ENCODE measurements at regions not wholly inside any gene's neighbourhood (a gene's known extent, or its start where the extent isn't known, plus 50 kb on each side); places are given as distances from the start of the nearest gene placed in this dataset.

- no peak for DNase-seq (ENCODE audit: low read depth)
- TF ChIP-seq CTCF (IDR thresholded peaks at IDR 0.05; ENCODE audit: control insufficient read depth, insufficient read depth, low read depth, low read length, missing control alignments): no peak
- H3K4me3 ChIP-seq (ENCODE audit: control insufficient read depth, low read depth, low read length): no peak overlapping the region
These were observed 56.9 kb downstream of the RDH14 start for GRCh38 chr2:18503376-18504228.

- H3K4me3 ChIP-seq (ENCODE audit: control insufficient read depth, low read depth, low read length): no peak overlapping the region
- TF ChIP-seq CTCF (IDR thresholded peaks at IDR 0.05; ENCODE audit: control insufficient read depth, insufficient read depth, low read depth, low read length, missing control alignments): no peak
- DNase-seq (ENCODE audit: low read depth): no peak
These were observed 58.3 kb downstream of the RDH14 start for GRCh38 chr2:18502142-18502541.

DNA sequence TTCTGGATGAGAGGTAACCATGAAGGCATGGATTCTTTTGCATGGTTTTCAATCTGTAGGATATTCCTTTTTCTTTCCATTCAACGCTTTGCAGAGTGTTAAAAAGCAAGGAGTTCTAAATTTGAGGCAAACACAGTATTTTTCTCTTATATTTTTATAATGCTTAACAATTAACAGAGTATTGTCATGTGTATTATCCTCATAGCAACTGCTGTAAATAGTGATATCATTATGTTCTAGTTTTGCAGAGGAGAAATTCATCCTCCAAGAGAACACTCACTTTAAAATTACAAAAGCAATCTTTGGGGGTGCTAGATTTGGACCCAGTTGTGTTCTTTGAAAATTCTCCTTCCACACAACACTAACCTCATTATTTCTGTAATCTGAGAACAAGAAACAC is 58.7 kb downstream of the RDH14 start:
- no peak for TF ChIP-seq CTCF (IDR thresholded peaks at IDR 0.05; ENCODE audit: control insufficient read depth, insufficient read depth, low read depth, low read length, missing control alignments)
- H3K4me3 ChIP-seq (ENCODE audit: control insufficient read depth, low read depth, low read length): no peak overlapping the region
- DNase-seq (ENCODE audit: low read depth): no peak

DNA sequence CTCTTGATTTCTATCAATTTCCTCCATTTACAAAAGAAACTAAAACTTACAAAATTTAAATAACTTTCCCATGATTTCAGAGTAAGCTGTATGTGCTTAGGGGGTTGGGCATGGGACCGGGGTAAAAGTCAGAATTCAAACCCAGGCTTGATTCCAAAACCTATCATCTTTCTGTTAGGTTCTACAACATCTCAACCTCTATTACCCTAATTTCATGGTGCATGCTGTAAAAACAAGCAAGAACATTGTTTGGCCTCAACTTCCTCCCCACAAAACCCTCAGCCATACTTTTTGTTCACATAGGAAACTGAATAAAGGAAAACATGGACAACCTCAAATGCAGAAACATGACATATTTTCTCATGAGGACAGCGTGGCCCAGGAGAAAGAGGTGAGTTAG is 59.3 kb downstream of the RDH14 start:
- DNase-seq (ENCODE audit: low read depth): no peak
- no peak for TF ChIP-seq CTCF (IDR thresholded peaks at IDR 0.05; ENCODE audit: control insufficient read depth, insufficient read depth, low read depth, low read length, missing control alignments)
- H3K4me3 ChIP-seq (ENCODE audit: control insufficient read depth, low read depth, low read length): no peak overlapping the region

DNA sequence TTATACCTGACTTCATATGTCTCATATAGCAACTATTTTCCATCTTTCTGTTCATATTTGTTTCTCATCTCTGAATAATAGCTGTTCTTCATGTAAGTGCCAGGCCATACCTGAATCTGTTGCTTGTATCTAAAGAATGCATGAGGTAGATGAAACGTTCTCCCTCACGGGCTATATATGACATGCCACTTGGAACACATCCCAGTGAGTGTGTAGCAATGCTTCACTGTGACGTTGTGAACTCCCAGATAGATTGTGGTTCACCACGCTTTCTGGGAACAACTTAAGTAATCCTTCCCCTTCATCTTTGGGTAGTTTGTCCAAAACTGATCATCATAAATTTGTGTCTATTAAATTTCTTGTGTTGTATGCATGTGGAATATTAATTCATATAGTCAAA is 60.1 kb downstream of the RDH14 start:
- TF ChIP-seq CTCF (IDR thresholded peaks at IDR 0.05; ENCODE audit: control insufficient read depth, insufficient read depth, low read depth, low read length, missing control alignments): no peak
- DNase-seq (ENCODE audit: low read depth): no peak
- H3K4me3 ChIP-seq (ENCODE audit: control insufficient read depth, low read depth, low read length): no peak overlapping the region

GRCh38 chr2:18498531-18498930 is 61.9 kb downstream of the RDH14 start:
- no peak overlapping the region for H3K4me3 ChIP-seq (ENCODE audit: control insufficient read depth, low read depth, low read length)
- no peak for DNase-seq (ENCODE audit: low read depth)
- no peak for TF ChIP-seq CTCF (IDR thresholded peaks at IDR 0.05; ENCODE audit: control insufficient read depth, insufficient read depth, low read depth, low read length, missing control alignments)

All from AG09309 (cell line).